ENCODE measurements at regions not wholly inside any gene's neighbourhood (a gene's known extent, or its start where the extent isn't known, plus 50 kb on each side); places are given as distances from the start of the nearest gene placed in this dataset.

DNA sequence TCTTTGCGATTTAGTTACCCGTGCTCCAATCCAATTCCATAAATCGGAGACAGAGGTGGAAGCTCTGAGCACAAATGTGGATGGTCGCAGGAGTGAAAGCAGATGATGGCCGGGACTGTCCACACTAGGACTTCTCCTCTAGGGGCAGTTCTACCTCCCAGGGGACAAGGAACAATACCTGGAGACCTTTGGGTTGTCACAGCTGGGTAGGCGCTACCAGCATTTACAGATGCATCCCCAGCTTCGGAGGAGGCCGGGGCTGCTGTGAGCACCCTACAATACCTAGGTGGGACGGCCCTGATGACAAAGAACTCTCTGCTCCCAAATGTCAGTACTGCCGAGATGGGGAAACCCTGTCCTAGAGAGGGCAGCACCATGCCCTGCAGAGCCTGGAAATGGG is 195.9 kb upstream of the CDH4 start:
- TF ChIP-seq POLR2AphosphoS5 (IDR thresholded peaks at IDR 0.05; ENCODE audit: low read depth, low read length) (no peak), SIN3A (IDR thresholded peaks at IDR 0.05; ENCODE audit: borderline replicate concordance, insufficient read depth, low read length) (no peak)

All from PFSK-1 (cell line).